GM19240 (cell line): ENCODE measurements at regions not wholly inside any gene's neighbourhood (a gene's known extent, or its start where the extent isn't known, plus 50 kb on each side); places are given as distances from the start of the nearest gene placed in this dataset.
"Not testable (repeated sequence)": the region's sequence is repeated elsewhere in the genome, so short reads cannot be mapped to it uniquely, and the experiment has no call there.

Experiments
- DNase-seq: peaks from one replicate; pipeline ENCODE4 v3.0.0; 2011; ENCODE audit warnings: low spot score; ENCODE audit not compliant: insufficient read length

- no peak for DNase-seq
Measured at GRCh38 chr6:68024570-68025269, 610.4 kb upstream of the ADGRB3 start.

GRCh38 chr6:68022968-68023367, 612.1 kb upstream of the ADGRB3 start:
- not testable (repeated sequence) for DNase-seq

GRCh38 chr6:68013780-68014515, 621.1 kb upstream of the ADGRB3 start:
- DNase-seq: no peak

GRCh38 chr6:68012822-68013221, 622.3 kb upstream of the ADGRB3 start:
- no peak for DNase-seq

GRCh38 chr6:68010936-68011335, 624.1 kb upstream of the ADGRB3 start:
- no peak for DNase-seq

GRCh38 chr6:68008445-68008844, 626.6 kb upstream of the ADGRB3 start:
- DNase-seq: no peak

GRCh38 chr6:68007717-68008116, 627.4 kb upstream of the ADGRB3 start:
- DNase-seq: no peak

GRCh38 chr6:67986694-67987232, 648.3 kb upstream of the ADGRB3 start:
- no peak for DNase-seq

- DNase-seq: no peak
Measured at GRCh38 chr6:67976486-67976885, 658.6 kb upstream of the ADGRB3 start.

- DNase-seq: no peak
Measured at GRCh38 chr6:67974931-67975330, 660.2 kb upstream of the ADGRB3 start.

- no peak for DNase-seq
Measured at GRCh38 chr6:67971812-67972211, 663.3 kb upstream of the ADGRB3 start.

GRCh38 chr6:67966830-67967229, 668.3 kb upstream of the ADGRB3 start:
- no peak for DNase-seq

- no peak for DNase-seq
Measured at GRCh38 chr6:67956352-67956751, 678.7 kb upstream of the ADGRB3 start.

- no peak for DNase-seq
Measured at GRCh38 chr6:67952948-67953347, 682.1 kb upstream of the ADGRB3 start.

GRCh38 chr6:67952121-67952520, 683.0 kb upstream of the ADGRB3 start:
- DNase-seq: no peak

- not testable (repeated sequence) for DNase-seq
Measured at GRCh38 chr6:67947762-67948161, 687.3 kb upstream of the ADGRB3 start.

GRCh38 chr6:67935976-67936477, 699.1 kb upstream of the ADGRB3 start:
- no peak for DNase-seq

GRCh38 chr6:67933278-67933677, 701.8 kb upstream of the ADGRB3 start:
- DNase-seq: no peak

- DNase-seq: not testable (repeated sequence)
Measured at GRCh38 chr6:67922588-67922987, 712.5 kb upstream of the ADGRB3 start.

GRCh38 chr6:67920040-67920439, 715.0 kb upstream of the ADGRB3 start:
- DNase-seq: not testable (repeated sequence)

GRCh38 chr6:67916399-67916798, 718.7 kb upstream of the ADGRB3 start:
- DNase-seq: no peak

- no peak for DNase-seq
Measured at GRCh38 chr6:67914419-67914818, 720.7 kb upstream of the ADGRB3 start.
